Adrenal gland (tissue), 9 donors: ENCODE measurements at regions not wholly inside any gene's neighbourhood (a gene's known extent, or its start where the extent isn't known, plus 50 kb on each side); places are given as distances from the start of the nearest gene placed in this dataset.

ENCODE experiments used
- DNase-seq, 7 donors: peaks; one replicate each; pipeline ENCODE4 v3.0.0-alpha.2; 2019 to 2020
- H3K27ac ChIP-seq, 5 donors: fragments of 200-600 bp; sonication (generic) in 4 of 5; 1 replicate in 3 of 5; 2 replicates in 2 of 5; pipeline versions ENCODE4 v1.5.1 to v1.8.0; 2016 to 2020; ENCODE audit warnings: mild to moderate bottlenecking in 1 of 5
- H3K27me3 ChIP-seq: fragments of 200-600 bp; 2 replicates; pipeline ENCODE4 v1.8.0; 2021
- H3K36me3 ChIP-seq, 2 donors: fragments of 200-600 bp; replicated peaks in 1 of 2; 1 replicate in 1 of 2; 2 replicates in 1 of 2; pipeline versions ENCODE4 v1.5.1 to v1.8.0; 2018 to 2022
- H3K4me1 ChIP-seq, 2 donors: fragments of 200-600 bp; replicated peaks in 1 of 2; 1 replicate in 1 of 2; 2 replicates in 1 of 2; pipeline versions ENCODE4 v1.5.1 to v1.8.0; 2018 to 2021
- H3K4me3 ChIP-seq, 4 donors: fragments of 200-600 bp; sonication (generic) in 3 of 4; one replicate each; pipeline ENCODE4 v1.5.1; 2016 to 2018
- H3K9me3 ChIP-seq, 3 donors: fragments of 200-600 bp; sonication (generic) in 1 of 3; replicated peaks in 1 of 3; 1 replicate in 2 of 3; 2 replicates in 1 of 3; pipeline versions ENCODE4 v1.5.1 to v1.8.0; 2016 to 2021
- POLR2A ChIP-seq, 2 donors: fragments of 450-650 bp; IDR thresholded peaks; one replicate each; pipeline ENCODE4 v1.6.1; 2017; ENCODE audit warnings: antibody characterized with exemption in 2 of 2, mild to moderate bottlenecking in 2 of 2, moderate library complexity in 1 of 2
- WGBS, 4 donors: extraction: QIAGEN DNeasy Blood & Tissue Kit in 2 of 4; methylation state at CpG; one replicate each; pipeline versions ENCODE4 v1.1.5 to v1.1.7; 2013 to 2017; 5-methylcytosine and 5-hydroxymethylcytosine counted together
- intact Hi-C, 2 donors: fragments of 100-400 bp; cut with DNase I; formaldehyde crosslinking; loops; one replicate each; pipeline versions ENCODE4 v1.14.1 to v1.15.0; 2022 to 2023
- TF ChIP-seq, protein P1 (sequence below), 6 experiments: fragments of 450-650 bp in 4 of 6; fragments of 200-600 bp in 2 of 6; sonication (generic) in 1 of 6; IDR thresholded peaks; 1 replicate in 5 of 6; 2 replicates in 1 of 6; pipeline versions ENCODE4 v1.5.1 to v1.8.0; 2016 to 2021; ENCODE audit warnings: antibody characterized with exemption in 6 of 6, mild to moderate bottlenecking in 2 of 6, moderate library complexity in 1 of 6
- donor health status: healthy with polysubstance abuse.
- donor health status: Bipolar disorder and iron deficiency.
- donor health status: DM: yes; HTN: yes; CAD: no.
- donor health status: DM: no; HTN: no; CAD: no.
- donor health status: DM: no; HTN: no; CAD: no.

- intact Hi-C loops: no loop called here
- H3K27ac ChIP-seq: no peak overlapping the region
- no peak for DNase-seq
- H3K4me3 ChIP-seq: no peak overlapping the region
- no peak for TF ChIP-seq POLR2A (IDR thresholded peaks at IDR 0.05)
- TF ChIP-seq, protein P1, sequence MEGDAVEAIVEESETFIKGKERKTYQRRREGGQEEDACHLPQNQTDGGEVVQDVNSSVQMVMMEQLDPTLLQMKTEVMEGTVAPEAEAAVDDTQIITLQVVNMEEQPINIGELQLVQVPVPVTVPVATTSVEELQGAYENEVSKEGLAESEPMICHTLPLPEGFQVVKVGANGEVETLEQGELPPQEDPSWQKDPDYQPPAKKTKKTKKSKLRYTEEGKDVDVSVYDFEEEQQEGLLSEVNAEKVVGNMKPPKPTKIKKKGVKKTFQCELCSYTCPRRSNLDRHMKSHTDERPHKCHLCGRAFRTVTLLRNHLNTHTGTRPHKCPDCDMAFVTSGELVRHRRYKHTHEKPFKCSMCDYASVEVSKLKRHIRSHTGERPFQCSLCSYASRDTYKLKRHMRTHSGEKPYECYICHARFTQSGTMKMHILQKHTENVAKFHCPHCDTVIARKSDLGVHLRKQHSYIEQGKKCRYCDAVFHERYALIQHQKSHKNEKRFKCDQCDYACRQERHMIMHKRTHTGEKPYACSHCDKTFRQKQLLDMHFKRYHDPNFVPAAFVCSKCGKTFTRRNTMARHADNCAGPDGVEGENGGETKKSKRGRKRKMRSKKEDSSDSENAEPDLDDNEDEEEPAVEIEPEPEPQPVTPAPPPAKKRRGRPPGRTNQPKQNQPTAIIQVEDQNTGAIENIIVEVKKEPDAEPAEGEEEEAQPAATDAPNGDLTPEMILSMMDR (IDR thresholded peaks at IDR 0.05): no peak
- WGBS, 4 donors: 77 to 88% (median 84%) methylated on average over 4 of the region's 4 CpGs
- H3K36me3 ChIP-seq: no peaks in the 10 kb centered on the region
- H3K4me1 ChIP-seq: peaks cover 9 to 32% of the 10 kb centered on the region in 2 donors
- H3K27me3 ChIP-seq: no peaks in the 10 kb centered on the region
- H3K9me3 ChIP-seq: no peaks in the 10 kb centered on the region
These were observed 182.3 kb downstream of the C9orf152 start for GRCh38 chr9:110025551-110026170.

- H3K36me3 ChIP-seq: no peaks in the 10 kb centered on the region
- H3K27me3 ChIP-seq: no peaks in the 10 kb centered on the region
- DNase-seq: peak in 6 of 7 donors; percentile 16 to 69 (median 36)
- peaks cover 13 to 38% of the 10 kb centered on the region in 2 donors for H3K4me1 ChIP-seq
- TF ChIP-seq, protein P1 (IDR thresholded peaks at IDR 0.05): no peak
- no peak for TF ChIP-seq POLR2A (IDR thresholded peaks at IDR 0.05)
- intact Hi-C loops: no loop called here
- H3K27ac ChIP-seq: peak overlapping the region in 4 of 5 donors; percentile 30 to 73 (median 56)
- no peaks in the 10 kb centered on the region for H3K9me3 ChIP-seq
- WGBS, 4 donors: 15 to 22% (median 16%) methylated on average over 6 of the region's 6 CpGs
- H3K4me3 ChIP-seq: no peak overlapping the region
These were observed 180.3 kb downstream of the C9orf152 start for GRCh38 chr9:110027671-110028081.

- peak overlapping the region in 3 of 5 donors; percentile 30 to 73 (median 68) for H3K27ac ChIP-seq
- H3K4me1 ChIP-seq: peaks cover 13 to 38% of the 10 kb centered on the region in 2 donors
- DNase-seq: no peak
- H3K4me3 ChIP-seq: no peak overlapping the region
- no peaks in the 10 kb centered on the region for H3K9me3 ChIP-seq
- H3K27me3 ChIP-seq: no peaks in the 10 kb centered on the region
- intact Hi-C loops: no loop called here
- TF ChIP-seq POLR2A (IDR thresholded peaks at IDR 0.05): no peak
- TF ChIP-seq, protein P1 (IDR thresholded peaks at IDR 0.05): no peak
- 60 to 69% (median 67%) methylated on average over 5 of the region's 5 CpGs for WGBS, 4 donors
- H3K36me3 ChIP-seq: no peaks in the 10 kb centered on the region
These were observed 179.7 kb downstream of the C9orf152 start for GRCh38 chr9:110028271-110028670.

- no peak for DNase-seq
- H3K4me1 ChIP-seq: peaks cover 13 to 38% of the 10 kb centered on the region in 2 donors
- no peaks in the 10 kb centered on the region for H3K27me3 ChIP-seq
- H3K36me3 ChIP-seq: no peaks in the 10 kb centered on the region
- TF ChIP-seq, protein P1 (IDR thresholded peaks at IDR 0.05): no peak
- TF ChIP-seq POLR2A (IDR thresholded peaks at IDR 0.05): no peak
- no peaks in the 10 kb centered on the region for H3K9me3 ChIP-seq
- WGBS, 4 donors: 69 to 82% (median 76%) methylated on average over 3 of the region's 3 CpGs
- H3K4me3 ChIP-seq: no peak overlapping the region
- intact Hi-C loops: no loop called here
- H3K27ac ChIP-seq: peak overlapping the region in 3 of 5 donors; percentile 1 to 73 (median 68)
These were observed 179.3 kb downstream of the C9orf152 start for GRCh38 chr9:110028676-110029075.
